ENCODE measurements at regions not wholly inside any gene's neighbourhood (a gene's known extent, or its start where the extent isn't known, plus 50 kb on each side); places are given as distances from the start of the nearest gene placed in this dataset.

- H3K36me3 ChIP-seq (ENCODE audit: control insufficient read depth, insufficient read depth, low read length), result no peaks in the 10 kb centered on the region
- H3K27ac ChIP-seq (ENCODE audit: low read depth, low read length), result no peak overlapping the region
- peaks cover 11% of the 10 kb centered on the region for H3K9me3 ChIP-seq (ENCODE audit: control insufficient read depth, low read length)
- Mint-ChIP-seq H3K9me3 (peaks cover 9% of the 10 kb centered on the region), H3K27ac (no peak overlapping the region), H3K27me3 (ENCODE audit: insufficient read depth) (peaks cover 13% of the 10 kb centered on the region), H3K36me3 (ENCODE audit: low read depth) (no peaks in the 10 kb centered on the region), H3K4me1 (no peaks in the 10 kb centered on the region), H3K4me3 (no peak overlapping the region)
- no peak overlapping the region for H3K4me3 ChIP-seq (ENCODE audit: low read length)
- WGBS, 2 experiments (ENCODE audit: insufficient coverage in 1 of 2, insufficient read length in 1 of 2), result 100% methylated on average over 1 of the region's 1 CpG; no CpG with 5 or more reads in 1 of the 2 experiments
- H3K4me1 ChIP-seq (ENCODE audit: control insufficient read depth, insufficient read depth, low read length), result no peaks in the 10 kb centered on the region
- TF ChIP-seq, protein P1, sequence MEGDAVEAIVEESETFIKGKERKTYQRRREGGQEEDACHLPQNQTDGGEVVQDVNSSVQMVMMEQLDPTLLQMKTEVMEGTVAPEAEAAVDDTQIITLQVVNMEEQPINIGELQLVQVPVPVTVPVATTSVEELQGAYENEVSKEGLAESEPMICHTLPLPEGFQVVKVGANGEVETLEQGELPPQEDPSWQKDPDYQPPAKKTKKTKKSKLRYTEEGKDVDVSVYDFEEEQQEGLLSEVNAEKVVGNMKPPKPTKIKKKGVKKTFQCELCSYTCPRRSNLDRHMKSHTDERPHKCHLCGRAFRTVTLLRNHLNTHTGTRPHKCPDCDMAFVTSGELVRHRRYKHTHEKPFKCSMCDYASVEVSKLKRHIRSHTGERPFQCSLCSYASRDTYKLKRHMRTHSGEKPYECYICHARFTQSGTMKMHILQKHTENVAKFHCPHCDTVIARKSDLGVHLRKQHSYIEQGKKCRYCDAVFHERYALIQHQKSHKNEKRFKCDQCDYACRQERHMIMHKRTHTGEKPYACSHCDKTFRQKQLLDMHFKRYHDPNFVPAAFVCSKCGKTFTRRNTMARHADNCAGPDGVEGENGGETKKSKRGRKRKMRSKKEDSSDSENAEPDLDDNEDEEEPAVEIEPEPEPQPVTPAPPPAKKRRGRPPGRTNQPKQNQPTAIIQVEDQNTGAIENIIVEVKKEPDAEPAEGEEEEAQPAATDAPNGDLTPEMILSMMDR (conservative IDR thresholded peaks at IDR 0.05), result no peak
- no peak for DNase-seq
- H3K27me3 ChIP-seq (ENCODE audit: control insufficient read depth, insufficient read depth, low read length, poor library complexity, severe bottlenecking), result no peaks in the 10 kb centered on the region
- H3K9ac ChIP-seq (ENCODE audit: extremely low read depth, low read length, poor library complexity, severe bottlenecking), result no peak overlapping the region
These were observed 408.5 kb downstream of the MFSD1 start for GRCh38 chr3:159210336-159210735.

DNA sequence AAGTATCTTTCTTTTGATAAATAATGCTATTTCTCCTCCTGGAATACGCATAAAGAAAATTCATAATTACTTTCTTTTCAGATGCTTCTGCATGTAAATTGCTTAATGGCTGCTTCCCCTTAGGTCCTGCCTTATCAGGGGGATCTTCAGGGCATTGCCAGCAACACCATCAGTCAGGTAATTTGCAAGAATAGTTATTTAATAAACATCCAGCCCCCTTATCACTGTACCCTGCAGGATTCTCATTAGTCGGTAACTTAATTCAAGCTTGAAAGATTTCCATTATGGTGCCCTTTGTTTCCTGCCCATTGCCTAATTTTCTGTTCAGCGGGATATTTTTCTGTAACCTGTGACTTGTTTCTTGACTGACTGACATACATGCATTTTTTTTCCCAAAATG lies 414.5 kb downstream of the MFSD1 start:
- Mint-ChIP-seq H3K36me3 (ENCODE audit: low read depth) (no peaks in the 10 kb centered on the region), H3K9me3 (no peaks in the 10 kb centered on the region), H3K27me3 (ENCODE audit: insufficient read depth) (peaks cover 2% of the 10 kb centered on the region), H3K4me1 (peaks cover 5% of the 10 kb centered on the region), H3K27ac (no peak overlapping the region), H3K4me3 (no peak overlapping the region)
- Histone ChIP-seq H3K4me3 (ENCODE audit: low read length) (no peak overlapping the region), H3K36me3 (ENCODE audit: control insufficient read depth, insufficient read depth, low read length) (no peaks in the 10 kb centered on the region), H3K9ac (ENCODE audit: extremely low read depth, low read length, poor library complexity, severe bottlenecking) (no peak overlapping the region), H3K9me3 (ENCODE audit: control insufficient read depth, low read length) (no peaks in the 10 kb centered on the region), H3K27me3 (ENCODE audit: control insufficient read depth, insufficient read depth, low read length, poor library complexity, severe bottlenecking) (peaks cover 4% of the 10 kb centered on the region), H3K27ac (ENCODE audit: low read depth, low read length) (no peak overlapping the region), H3K4me1 (ENCODE audit: control insufficient read depth, insufficient read depth, low read length) (no peaks in the 10 kb centered on the region)
- 89 to 97% methylated on average over 3 of the region's 3 CpGs for WGBS, 2 experiments (ENCODE audit: insufficient coverage in 1 of 2, insufficient read length in 1 of 2)
- DNase-seq, result no peak
- TF ChIP-seq, protein P1 (conservative IDR thresholded peaks at IDR 0.05), result no peak

- Histone ChIP-seq H3K27me3 (ENCODE audit: control insufficient read depth, insufficient read depth, low read length, poor library complexity, severe bottlenecking) (peaks cover 12% of the 10 kb centered on the region), H3K4me3 (ENCODE audit: low read length) (no peak overlapping the region), H3K9ac (ENCODE audit: extremely low read depth, low read length, poor library complexity, severe bottlenecking) (no peak overlapping the region), H3K36me3 (ENCODE audit: control insufficient read depth, insufficient read depth, low read length) (no peaks in the 10 kb centered on the region), H3K27ac (ENCODE audit: low read depth, low read length) (no peak overlapping the region), H3K4me1 (ENCODE audit: control insufficient read depth, insufficient read depth, low read length) (no peaks in the 10 kb centered on the region), H3K9me3 (ENCODE audit: control insufficient read depth, low read length) (no peaks in the 10 kb centered on the region)
- Mint-ChIP-seq H3K9me3 (no peaks in the 10 kb centered on the region), H3K4me3 (no peak overlapping the region), H3K27ac (no peak overlapping the region), H3K27me3 (ENCODE audit: insufficient read depth) (peaks cover 2% of the 10 kb centered on the region), H3K36me3 (ENCODE audit: low read depth) (no peaks in the 10 kb centered on the region), H3K4me1 (peaks cover 5% of the 10 kb centered on the region)
- no peak for DNase-seq
- WGBS, 2 experiments (ENCODE audit: insufficient coverage in 1 of 2, insufficient read length in 1 of 2), result 94 to 95% methylated on average over 3 of the region's 3 CpGs
- TF ChIP-seq, protein P1 (conservative IDR thresholded peaks at IDR 0.05), result no peak
These were observed 417.4 kb downstream of the MFSD1 start for GRCh38 chr3:159219231-159219630.

All from endodermal cell (in vitro differentiated cells).